AG09309 (cell line): ENCODE measurements at regions not wholly inside any gene's neighbourhood (a gene's known extent, or its start where the extent isn't known, plus 50 kb on each side); places are given as distances from the start of the nearest gene placed in this dataset.
"Not testable (repeated sequence)": the region's sequence is repeated elsewhere in the genome, so short reads cannot be mapped to it uniquely, and the experiment has no call there.

Experiments
- DNase-seq: peaks from one replicate; pipeline ENCODE4 v3.0.0-alpha.2; 2010; ENCODE audit warnings: low read depth
- H3K4me3 ChIP-seq: 2 replicates; pipeline ENCODE4 v1.5.1; 2011; ENCODE audit warnings: mild to moderate bottlenecking, low read depth, low read length, moderate library complexity; ENCODE audit not compliant: control insufficient read depth
- CTCF ChIP-seq: IDR thresholded peaks from 2 replicates; pipeline ENCODE4 v1.5.1; 2011; ENCODE audit warnings: mild to moderate bottlenecking, low read depth, low read length, inconsistent platforms; ENCODE audit not compliant: insufficient read depth, control insufficient read depth; ENCODE audit errors: missing control alignments

- DNase-seq = no peak
- TF ChIP-seq CTCF = no peak
- H3K4me3 ChIP-seq = no peak overlapping the region
Measured at GRCh38 chr5:124976086-124976485, 229.6 kb upstream of the ZNF608 start.

- no peak for DNase-seq
- TF ChIP-seq CTCF = no peak
- H3K4me3 ChIP-seq = no peak overlapping the region
Measured at GRCh38 chr5:124979251-124979650, 232.8 kb upstream of the ZNF608 start.

GRCh38 chr5:124980163-124980941, 233.9 kb upstream of the ZNF608 start:
- no peak overlapping the region for H3K4me3 ChIP-seq

GRCh38 chr5:124981901-124982300, 235.5 kb upstream of the ZNF608 start:
- no peak for TF ChIP-seq CTCF
- H3K4me3 ChIP-seq = no peak overlapping the region
- no peak for DNase-seq

More at GRCh38 chr5:124980163-124980941, 233.9 kb upstream of the ZNF608 start:
- TF ChIP-seq CTCF = no peak
- DNase-seq = no peak

GRCh38 chr5:124986170-124986569, 239.7 kb upstream of the ZNF608 start:
- no peak for DNase-seq
- H3K4me3 ChIP-seq = no peak overlapping the region
- no peak for TF ChIP-seq CTCF

- H3K4me3 ChIP-seq = no peak overlapping the region
- TF ChIP-seq CTCF = no peak
- no peak for DNase-seq
Measured at GRCh38 chr5:124986667-124987066, 240.2 kb upstream of the ZNF608 start.

- H3K4me3 ChIP-seq, DNase-seq: not testable (repeated sequence)
Measured at GRCh38 chr5:124987786-124988185, 241.3 kb upstream of the ZNF608 start.
